Epithelial cell of esophagus (primary cell): ENCODE measurements at regions not wholly inside any gene's neighbourhood (a gene's known extent, or its start where the extent isn't known, plus 50 kb on each side); places are given as distances from the start of the nearest gene placed in this dataset.

Experiments
- DNase-seq: peaks from one replicate; pipeline ENCODE4 v3.0.0; 2010; ENCODE audit warnings: low read depth
- H3K4me3 ChIP-seq: 2 replicates; pipeline ENCODE4 v1.5.1; 2011; ENCODE audit warnings: mild to moderate bottlenecking, low read length, control low read depth
- TF ChIP-seq, protein P1 (sequence below): IDR thresholded peaks from 2 replicates; pipeline ENCODE4 v1.5.1; 2011; ENCODE audit warnings: low read depth, mild to moderate bottlenecking, low read length, control low read depth, inconsistent platforms; ENCODE audit not compliant: insufficient read depth; ENCODE audit errors: missing control alignments

DNA sequence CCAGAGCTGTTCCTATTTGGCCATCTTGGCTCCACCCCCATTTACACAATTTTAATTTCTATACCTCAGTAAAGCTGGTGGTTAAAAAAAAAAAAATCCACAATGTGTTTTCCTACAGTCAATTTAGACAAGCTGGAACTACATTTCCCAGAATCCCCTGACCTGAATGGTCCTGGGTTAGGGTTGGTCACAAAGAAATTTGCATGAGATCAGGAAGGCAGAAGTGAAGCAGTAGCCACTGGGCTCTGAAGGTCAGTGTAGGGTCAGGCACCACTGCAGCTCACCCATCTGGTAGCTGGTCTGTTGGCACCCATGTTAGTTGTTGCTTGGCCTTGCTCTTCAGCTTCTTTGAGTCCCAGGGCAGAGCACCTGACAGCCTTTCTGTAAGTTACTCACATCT lies 210.7 kb upstream of the API5 start:
- TF ChIP-seq, protein P1, sequence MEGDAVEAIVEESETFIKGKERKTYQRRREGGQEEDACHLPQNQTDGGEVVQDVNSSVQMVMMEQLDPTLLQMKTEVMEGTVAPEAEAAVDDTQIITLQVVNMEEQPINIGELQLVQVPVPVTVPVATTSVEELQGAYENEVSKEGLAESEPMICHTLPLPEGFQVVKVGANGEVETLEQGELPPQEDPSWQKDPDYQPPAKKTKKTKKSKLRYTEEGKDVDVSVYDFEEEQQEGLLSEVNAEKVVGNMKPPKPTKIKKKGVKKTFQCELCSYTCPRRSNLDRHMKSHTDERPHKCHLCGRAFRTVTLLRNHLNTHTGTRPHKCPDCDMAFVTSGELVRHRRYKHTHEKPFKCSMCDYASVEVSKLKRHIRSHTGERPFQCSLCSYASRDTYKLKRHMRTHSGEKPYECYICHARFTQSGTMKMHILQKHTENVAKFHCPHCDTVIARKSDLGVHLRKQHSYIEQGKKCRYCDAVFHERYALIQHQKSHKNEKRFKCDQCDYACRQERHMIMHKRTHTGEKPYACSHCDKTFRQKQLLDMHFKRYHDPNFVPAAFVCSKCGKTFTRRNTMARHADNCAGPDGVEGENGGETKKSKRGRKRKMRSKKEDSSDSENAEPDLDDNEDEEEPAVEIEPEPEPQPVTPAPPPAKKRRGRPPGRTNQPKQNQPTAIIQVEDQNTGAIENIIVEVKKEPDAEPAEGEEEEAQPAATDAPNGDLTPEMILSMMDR, result no peak
- DNase-seq, result no peak
- H3K4me3 ChIP-seq, result no peak overlapping the region

DNA sequence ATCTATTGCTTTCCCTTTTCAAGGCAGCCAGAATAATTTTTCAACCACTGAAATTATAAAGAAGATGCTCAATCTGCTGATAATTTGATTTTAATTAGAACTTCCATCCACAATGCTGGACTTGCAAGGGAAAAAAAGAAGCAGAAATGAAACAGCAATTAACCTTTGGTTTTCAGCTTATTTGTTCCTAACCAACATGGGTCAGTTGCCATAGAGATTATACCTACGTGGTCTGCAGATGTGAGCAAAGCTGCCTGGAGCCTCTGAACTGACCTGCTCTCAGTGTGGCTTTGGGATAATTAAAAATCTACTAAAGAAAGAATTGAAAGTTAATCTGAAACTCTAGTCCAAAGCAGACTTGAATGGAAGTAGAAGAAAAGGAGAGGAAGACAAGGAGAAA lies 195.7 kb upstream of the API5 start:
- TF ChIP-seq, protein P1, result no peak
- no peak for DNase-seq
- no peak overlapping the region for H3K4me3 ChIP-seq

DNA sequence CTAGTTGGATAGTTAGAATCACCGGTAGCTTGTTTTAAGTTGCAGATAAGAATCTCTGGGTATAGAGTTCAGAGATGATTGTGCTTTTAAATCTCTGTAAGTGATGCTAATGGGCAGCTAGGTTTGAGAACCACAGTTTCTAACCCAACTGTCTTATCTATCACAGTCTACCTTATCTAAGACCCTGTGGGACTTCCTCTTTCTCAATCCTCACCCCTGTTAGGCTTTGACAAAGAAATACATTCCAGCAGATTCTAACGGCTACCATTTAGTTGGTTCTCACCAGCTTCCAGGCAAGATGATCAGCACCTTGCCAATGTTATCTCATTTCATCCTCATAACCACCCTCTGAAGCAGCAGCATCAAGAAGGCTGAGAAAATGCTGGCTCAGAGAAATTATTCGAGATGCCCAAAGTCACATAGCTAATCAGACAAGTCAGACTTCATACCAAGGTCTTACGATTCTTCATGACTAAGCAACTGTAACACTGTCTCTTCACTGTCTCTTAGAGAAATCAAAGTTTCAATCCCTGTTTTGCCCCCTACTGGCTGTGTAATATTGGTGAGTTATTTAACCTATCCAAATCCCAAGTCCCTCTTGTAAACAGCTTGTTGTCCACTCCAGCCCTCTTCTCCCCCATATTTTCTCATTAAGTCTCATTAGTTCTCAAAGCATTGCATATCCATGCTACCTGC lies 192.4 kb upstream of the API5 start:
- no peak overlapping the region for H3K4me3 ChIP-seq
- TF ChIP-seq, protein P1, result no peak
- DNase-seq, result peak; percentile 1

DNA sequence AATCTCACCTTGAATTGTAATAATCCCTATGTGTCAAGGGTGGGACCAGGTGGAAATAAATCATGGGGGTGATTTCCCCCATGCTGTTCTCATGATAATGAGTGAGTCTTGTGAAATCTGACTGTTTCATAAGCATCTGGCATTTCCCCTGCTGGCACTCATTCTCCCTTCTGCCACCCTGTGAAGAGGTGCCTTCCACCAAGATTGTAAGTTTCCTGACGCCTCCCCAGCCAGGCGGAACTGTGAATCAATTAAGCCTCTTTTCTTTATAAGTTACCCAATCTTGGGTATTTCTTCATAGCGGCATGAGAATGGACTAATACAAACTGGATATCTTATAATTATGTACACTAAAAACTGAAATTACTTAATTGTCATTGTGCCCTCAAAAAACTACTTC lies 189.2 kb upstream of the API5 start:
- no peak for DNase-seq
- TF ChIP-seq, protein P1, result no peak
- no peak overlapping the region for H3K4me3 ChIP-seq

DNA sequence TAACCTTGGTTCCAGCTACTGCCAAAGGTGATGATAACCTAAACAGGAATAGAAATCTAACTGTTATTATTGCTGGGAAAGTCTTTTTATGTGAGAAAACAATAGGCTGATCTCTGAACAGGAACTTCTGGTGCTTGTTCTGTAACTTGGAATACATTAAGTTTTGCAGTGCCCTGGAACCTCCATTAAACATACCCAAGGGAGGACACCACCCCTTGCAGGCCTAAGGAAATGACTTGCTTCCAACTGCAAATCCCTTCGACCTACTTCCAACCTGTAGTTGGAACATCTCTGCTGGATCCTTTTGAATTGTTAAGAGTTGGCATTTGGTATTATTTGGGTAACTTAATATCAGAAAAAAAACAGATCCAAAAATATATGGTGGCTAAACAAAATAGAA lies 188.4 kb upstream of the API5 start:
- TF ChIP-seq, protein P1, result no peak
- DNase-seq, result no peak
- H3K4me3 ChIP-seq, result no peak overlapping the region

DNA sequence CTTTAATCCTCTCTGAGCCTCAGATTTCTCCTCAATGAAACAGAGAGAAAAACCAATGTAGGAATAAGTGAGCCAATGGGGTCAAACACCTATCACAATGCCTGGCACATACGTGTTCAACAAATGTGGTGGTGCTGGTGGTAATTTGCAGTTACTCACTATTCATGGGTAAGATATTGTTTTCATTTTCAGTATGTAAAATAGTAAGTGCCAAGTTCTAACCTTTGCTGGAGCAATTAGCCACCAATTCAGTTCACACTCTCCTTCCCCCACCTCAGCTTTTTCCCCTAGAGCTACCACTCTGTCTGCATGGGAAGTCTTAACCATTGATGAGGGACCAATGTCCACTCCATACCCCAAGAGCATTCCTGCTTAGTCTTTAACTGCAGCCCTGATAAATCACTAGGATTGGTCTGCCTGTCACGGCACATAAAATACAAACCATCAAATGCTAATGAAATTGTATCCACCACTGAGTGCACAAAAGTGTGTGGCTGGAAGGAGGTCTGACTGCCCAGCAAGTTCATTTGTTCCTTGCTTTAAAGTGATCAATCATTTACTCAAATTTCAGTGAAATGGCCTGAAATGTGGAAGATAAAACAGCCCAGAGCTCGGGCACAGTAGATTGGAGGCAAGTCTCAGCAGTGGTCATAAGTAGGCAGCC lies 187.4 kb upstream of the API5 start:
- no peak overlapping the region for H3K4me3 ChIP-seq
- no peak for DNase-seq
- TF ChIP-seq, protein P1, result no peak

DNA sequence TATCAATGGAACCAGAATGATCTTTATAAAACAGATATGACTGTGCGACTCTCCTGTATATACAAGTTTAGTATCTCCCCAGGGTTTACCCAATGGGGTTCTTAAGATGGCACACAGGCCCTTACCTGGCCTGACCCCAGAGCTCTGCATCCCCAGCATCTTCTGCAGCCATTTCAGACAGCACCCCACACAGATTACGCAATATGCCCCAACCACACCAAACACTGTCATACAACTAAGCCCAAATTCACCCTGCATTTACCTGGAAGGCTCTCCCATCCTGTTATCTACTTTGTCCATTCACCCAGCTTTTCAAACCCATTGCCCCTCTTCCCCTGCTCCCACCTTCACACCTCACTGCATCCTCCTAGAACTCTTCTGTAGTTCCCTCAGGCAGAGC lies 182.5 kb upstream of the API5 start:
- no peak for DNase-seq
- no peak overlapping the region for H3K4me3 ChIP-seq
- TF ChIP-seq, protein P1, result no peak
